ENCODE measurements at regions not wholly inside any gene's neighbourhood (a gene's known extent, or its start where the extent isn't known, plus 50 kb on each side); places are given as distances from the start of the nearest gene placed in this dataset.

GRCh38 chr7:9488555-9488954 lies 1055.1 kb downstream of the NXPH1 start:
- TF ChIP-seq POLR2AphosphoS5 (IDR thresholded peaks at IDR 0.05; ENCODE audit: low read depth, low read length) (no peak), SIN3A (IDR thresholded peaks at IDR 0.05; ENCODE audit: borderline replicate concordance, insufficient read depth, low read length) (no peak), FOXP2 (optimal IDR thresholded peaks at IDR 0.05; ENCODE audit: borderline replicate concordance, extremely low read depth, extremely low read length, insufficient read depth) (no peak), TAF1 (IDR thresholded peaks at IDR 0.05; ENCODE audit: borderline replicate concordance, insufficient read depth, low read length) (no peak), REST (IDR thresholded peaks at IDR 0.05; ENCODE audit: insufficient read depth in 1 of 2, low read depth in 2 of 2, low read length in 2 of 2) (no peak)

DNA sequence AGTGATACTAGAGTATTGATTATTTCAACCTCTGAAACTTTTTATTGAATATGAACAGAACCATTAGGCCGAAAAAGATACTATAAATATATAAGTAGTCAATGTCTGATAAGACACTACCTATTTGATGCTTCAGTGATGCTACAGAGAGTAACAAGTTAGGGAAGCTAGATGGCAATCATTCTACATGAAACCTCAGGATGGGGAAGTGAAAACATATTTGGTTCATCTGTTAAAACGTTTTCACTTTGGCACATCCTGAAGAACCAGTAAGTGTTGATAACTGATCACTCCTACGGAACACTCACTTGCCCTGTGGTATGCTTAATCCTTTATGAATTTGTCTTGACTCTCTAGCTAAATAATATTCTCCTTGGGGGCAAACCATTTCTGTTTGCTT lies 1064.9 kb downstream of the NXPH1 start:
- TF ChIP-seq TAF1 (IDR thresholded peaks at IDR 0.05; ENCODE audit: borderline replicate concordance, insufficient read depth, low read length) (no peak), POLR2AphosphoS5 (IDR thresholded peaks at IDR 0.05; ENCODE audit: low read depth, low read length) (no peak), FOXP2 (optimal IDR thresholded peaks at IDR 0.05; ENCODE audit: borderline replicate concordance, extremely low read depth, extremely low read length, insufficient read depth) (no peak), REST (IDR thresholded peaks at IDR 0.05; ENCODE audit: insufficient read depth in 1 of 2, low read depth in 2 of 2, low read length in 2 of 2) (no peak), SIN3A (IDR thresholded peaks at IDR 0.05; ENCODE audit: borderline replicate concordance, insufficient read depth, low read length) (no peak)

- TF ChIP-seq REST (IDR thresholded peaks at IDR 0.05; ENCODE audit: insufficient read depth in 1 of 2, low read depth in 2 of 2, low read length in 2 of 2) = no peak
- no peak for TF ChIP-seq FOXP2 (optimal IDR thresholded peaks at IDR 0.05; ENCODE audit: borderline replicate concordance, extremely low read depth, extremely low read length, insufficient read depth)
- no peak for TF ChIP-seq TAF1 (IDR thresholded peaks at IDR 0.05; ENCODE audit: borderline replicate concordance, insufficient read depth, low read length)
- TF ChIP-seq POLR2AphosphoS5 (IDR thresholded peaks at IDR 0.05; ENCODE audit: low read depth, low read length) = no peak
- no peak for TF ChIP-seq SIN3A (IDR thresholded peaks at IDR 0.05; ENCODE audit: borderline replicate concordance, insufficient read depth, low read length)
Observed at GRCh38 chr7:9502269-9502668, 1068.9 kb downstream of the NXPH1 start.

DNA sequence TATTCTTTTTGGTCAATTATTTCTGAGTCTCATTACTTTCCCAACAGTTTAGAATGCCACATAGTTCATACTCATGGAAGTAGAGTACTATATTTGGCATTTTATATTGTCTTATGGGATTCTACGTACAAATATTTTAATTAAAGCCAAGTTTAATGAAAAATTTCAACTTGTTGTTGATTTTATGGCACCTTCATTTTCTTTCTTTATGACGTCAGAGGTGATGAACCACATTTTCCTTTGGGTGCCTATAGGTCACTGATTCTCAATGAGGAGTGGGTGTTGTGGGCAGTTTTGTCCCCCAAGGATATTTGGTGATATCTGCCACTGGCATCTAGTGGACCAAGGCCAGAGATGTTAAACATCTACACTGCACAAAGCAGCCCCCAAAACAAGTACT lies 1071.3 kb downstream of the NXPH1 start:
- TF ChIP-seq FOXP2 (optimal IDR thresholded peaks at IDR 0.05; ENCODE audit: borderline replicate concordance, extremely low read depth, extremely low read length, insufficient read depth) = no peak
- TF ChIP-seq TAF1 (IDR thresholded peaks at IDR 0.05; ENCODE audit: borderline replicate concordance, insufficient read depth, low read length) = no peak
- TF ChIP-seq REST (IDR thresholded peaks at IDR 0.05; ENCODE audit: insufficient read depth in 1 of 2, low read depth in 2 of 2, low read length in 2 of 2) = no peak
- no peak for TF ChIP-seq SIN3A (IDR thresholded peaks at IDR 0.05; ENCODE audit: borderline replicate concordance, insufficient read depth, low read length)
- TF ChIP-seq POLR2AphosphoS5 (IDR thresholded peaks at IDR 0.05; ENCODE audit: low read depth, low read length) = no peak

DNA sequence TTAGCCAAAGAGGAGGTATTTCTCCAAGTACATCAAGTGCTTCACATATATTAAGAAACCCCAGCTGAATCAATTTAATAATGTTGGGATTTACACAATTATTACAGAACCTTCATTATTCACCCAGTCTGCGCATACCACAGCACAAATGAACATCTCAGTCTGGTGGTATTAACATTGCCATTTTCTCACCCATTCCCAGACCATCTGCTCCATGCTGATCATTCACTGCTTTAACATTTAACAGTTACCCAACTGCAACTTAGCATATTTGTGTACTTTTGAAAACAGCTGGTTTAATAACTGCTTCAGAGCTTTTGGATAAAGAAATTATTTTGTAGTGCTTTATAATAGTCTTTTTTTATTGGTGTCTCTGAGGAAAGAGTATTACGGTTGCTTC lies 1072.1 kb downstream of the NXPH1 start:
- no peak for TF ChIP-seq POLR2AphosphoS5 (IDR thresholded peaks at IDR 0.05; ENCODE audit: low read depth, low read length)
- TF ChIP-seq SIN3A (IDR thresholded peaks at IDR 0.05; ENCODE audit: borderline replicate concordance, insufficient read depth, low read length) = no peak
- TF ChIP-seq REST (IDR thresholded peaks at IDR 0.05; ENCODE audit: insufficient read depth in 1 of 2, low read depth in 2 of 2, low read length in 2 of 2) = no peak
- no peak for TF ChIP-seq TAF1 (IDR thresholded peaks at IDR 0.05; ENCODE audit: borderline replicate concordance, insufficient read depth, low read length)
- no peak for TF ChIP-seq FOXP2 (optimal IDR thresholded peaks at IDR 0.05; ENCODE audit: borderline replicate concordance, extremely low read depth, extremely low read length, insufficient read depth)

All from PFSK-1 (cell line).